BLaER1 treated with 17β-estradiol and CSF1 and Interleukin-3, amounts not matched to agents 10 nM and 100 nM (cell line): ENCODE measurements at regions not wholly inside any gene's neighbourhood (a gene's known extent, or its start where the extent isn't known, plus 50 kb on each side); places are given as distances from the start of the nearest gene placed in this dataset.
A peak's percentile ranks its signal among the peaks of the same experiment; 100 is the strongest.

Experiments
- H3K27ac ChIP-seq, 11 experiments: shearing (Covaris generic); formaldehyde crosslinking; 2 replicates each; pipeline ENCODE4 v1.8.1; 2022
- H3K27me3 ChIP-seq, 11 experiments: shearing (Covaris generic); formaldehyde crosslinking; 2 replicates each; pipeline ENCODE4 v1.8.1; 2022
- H3K36me3 ChIP-seq, 11 experiments: shearing (Covaris generic); formaldehyde crosslinking; 2 replicates each; pipeline ENCODE4 v1.8.1; 2022
- H3K4me1 ChIP-seq, 10 experiments: shearing (Covaris generic); formaldehyde crosslinking; 2 replicates each; pipeline ENCODE4 v1.8.1; 2022
- H3K4me2 ChIP-seq, 11 experiments: shearing (Covaris generic); formaldehyde crosslinking; 2 replicates each; pipeline ENCODE4 v1.8.1; 2022
- H3K4me3 ChIP-seq, 10 experiments: shearing (Covaris generic); formaldehyde crosslinking; 2 replicates each; pipeline ENCODE4 v1.8.1; 2022
- H3K9ac ChIP-seq, 11 experiments: shearing (Covaris generic); formaldehyde crosslinking; 2 replicates each; pipeline ENCODE4 v1.8.1; 2022
- H3K9me3 ChIP-seq, 11 experiments: shearing (Covaris generic); formaldehyde crosslinking; replicated peaks in 1 of 11; 2 replicates each; pipeline ENCODE4 v1.8.1; 2022
- H4K20me1 ChIP-seq, 11 experiments: shearing (Covaris generic); formaldehyde crosslinking; 2 replicates each; pipeline ENCODE4 v1.8.1; 2022
- Cebpa-rat ChIP-seq, 11 experiments: shearing (Covaris generic); IDR thresholded peaks; 2 replicates each; pipeline ENCODE4 v1.8.1; 2022

GRCh38 chr4:116478343-116478742, 607.0 kb downstream of the TRAM1L1 start:
- no peak overlapping the region for H3K27ac ChIP-seq
- no peaks in the 10 kb centered on the region for H3K4me1 ChIP-seq

GRCh38 chr4:116469582-116469981, 615.8 kb downstream of the TRAM1L1 start:
- H4K20me1 ChIP-seq: no peaks in the 10 kb centered on the region
- no peaks in the 10 kb centered on the region for H3K27me3 ChIP-seq
- H3K4me1 ChIP-seq: peaks cover 0 to 9% (median 0%) of the 10 kb centered on the region in 10 experiments; a peak in 1 of 20 replicates
- no peaks in the 10 kb centered on the region for H3K36me3 ChIP-seq
- no peak for TF ChIP-seq Cebpa-rat (IDR thresholded peaks at IDR 0.05)
- no peak overlapping the region for H3K4me2 ChIP-seq
- H3K9ac ChIP-seq: no peak overlapping the region
- no peak overlapping the region for H3K27ac ChIP-seq
- H3K9me3 ChIP-seq: no peaks in the 10 kb centered on the region
- H3K4me3 ChIP-seq: no peak overlapping the region

More at GRCh38 chr4:116478343-116478742, 607.0 kb downstream of the TRAM1L1 start:
- H3K9ac ChIP-seq: no peak overlapping the region
- no peak overlapping the region for H3K4me3 ChIP-seq
- no peak for TF ChIP-seq Cebpa-rat (IDR thresholded peaks at IDR 0.05)
- H4K20me1 ChIP-seq: no peaks in the 10 kb centered on the region
- H3K9me3 ChIP-seq: peaks cover 8 to 20% (median 16%) of the 10 kb centered on the region in 11 experiments; a peak in 21 of 22 replicates
- H3K4me2 ChIP-seq: no peak overlapping the region
- no peaks in the 10 kb centered on the region for H3K36me3 ChIP-seq
- H3K27me3 ChIP-seq: no peaks in the 10 kb centered on the region

GRCh38 chr4:116453127-116453526, 632.2 kb downstream of the TRAM1L1 start:
- Histone ChIP-seq H3K27ac (no peak overlapping the region), H3K27me3 (no peaks in the 10 kb centered on the region), H3K4me2 (no peak overlapping the region), H4K20me1 (no peaks in the 10 kb centered on the region), H3K9ac (no peak overlapping the region), H3K36me3 (no peaks in the 10 kb centered on the region), H3K4me3 (no peak overlapping the region), H3K9me3 (0 out of 22 replicates have a peak, but pooled peaks cover 0 to 3% (median 0%) of the 10 kb centered on the region in 11 experiments), H3K4me1 (no peaks in the 10 kb centered on the region)
- no peak for TF ChIP-seq Cebpa-rat (IDR thresholded peaks at IDR 0.05)

DNA sequence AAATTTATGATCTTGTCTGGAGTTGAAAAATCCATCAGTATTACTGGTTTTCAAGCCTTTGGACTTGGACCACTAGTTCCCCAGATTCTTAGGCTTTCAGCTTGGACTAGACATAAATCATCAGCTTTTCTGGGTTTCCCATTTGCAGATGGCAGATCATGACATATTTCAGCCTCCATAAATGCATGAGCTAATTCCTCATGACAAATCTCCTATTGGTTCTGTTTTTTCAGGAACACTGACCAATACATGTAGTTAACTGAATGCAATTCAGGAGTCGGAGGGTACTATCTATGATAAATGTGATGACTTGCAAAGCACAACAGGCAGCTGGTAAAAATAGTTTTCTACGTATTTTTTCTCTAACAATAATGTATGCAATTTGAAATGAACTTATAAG, 635.6 kb downstream of the TRAM1L1 start:
- Histone ChIP-seq H3K27me3 (no peaks in the 10 kb centered on the region), H4K20me1 (no peaks in the 10 kb centered on the region), H3K4me2 (no peak overlapping the region), H3K9me3 (0 out of 22 replicates have a peak, but pooled peaks cover 0 to 3% (median 0%) of the 10 kb centered on the region in 11 experiments), H3K9ac (no peak overlapping the region), H3K4me1 (no peaks in the 10 kb centered on the region), H3K27ac (no peak overlapping the region), H3K36me3 (no peaks in the 10 kb centered on the region), H3K4me3 (no peak overlapping the region)
- no peak for TF ChIP-seq Cebpa-rat (IDR thresholded peaks at IDR 0.05)

DNA sequence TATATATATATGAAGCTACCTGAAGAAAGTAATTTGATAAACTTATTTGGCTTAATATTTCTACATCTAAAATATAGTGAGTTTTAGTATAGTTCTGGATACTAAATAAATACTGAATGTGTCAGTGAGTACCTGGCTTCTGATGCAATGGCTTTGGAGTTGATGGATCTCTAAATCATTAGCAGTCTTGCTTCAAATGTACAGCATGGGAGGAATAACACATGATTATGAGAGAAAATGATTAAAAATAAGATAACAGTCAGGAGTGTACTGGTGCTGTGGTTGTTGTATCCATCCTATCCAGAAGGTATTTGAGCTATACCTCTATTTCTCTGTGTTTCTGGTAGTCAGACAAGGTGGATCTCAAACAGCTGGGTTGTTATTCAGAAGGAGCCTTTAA, 641.3 kb downstream of the TRAM1L1 start:
- Histone ChIP-seq H3K4me2 (no peak overlapping the region), H3K4me3 (no peak overlapping the region), H3K4me1 (no peaks in the 10 kb centered on the region), H3K36me3 (no peaks in the 10 kb centered on the region), H3K27ac (no peak overlapping the region), H3K9me3 (no peaks in the 10 kb centered on the region), H3K9ac (no peak overlapping the region), H4K20me1 (no peaks in the 10 kb centered on the region), H3K27me3 (no peaks in the 10 kb centered on the region)
- no peak for TF ChIP-seq Cebpa-rat (IDR thresholded peaks at IDR 0.05)

- H3K36me3 ChIP-seq: no peaks in the 10 kb centered on the region
- H4K20me1 ChIP-seq: no peaks in the 10 kb centered on the region
- H3K27me3 ChIP-seq: no peaks in the 10 kb centered on the region
- no peaks in the 10 kb centered on the region for H3K4me1 ChIP-seq
- H3K4me2 ChIP-seq: no peak overlapping the region
- no peak overlapping the region for H3K9ac ChIP-seq
- H3K4me3 ChIP-seq: no peak overlapping the region
- H3K9me3 ChIP-seq: no peaks in the 10 kb centered on the region
- no peak for TF ChIP-seq Cebpa-rat (IDR thresholded peaks at IDR 0.05)
- H3K27ac ChIP-seq: no peak overlapping the region
These were observed 646.2 kb downstream of the TRAM1L1 start for GRCh38 chr4:116438981-116439729.

- Histone ChIP-seq H3K4me3 (no peak overlapping the region), H3K4me1 (no peaks in the 10 kb centered on the region), H3K27me3 (no peaks in the 10 kb centered on the region), H3K36me3 (no peaks in the 10 kb centered on the region), H3K9ac (no peak overlapping the region), H4K20me1 (no peaks in the 10 kb centered on the region), H3K4me2 (no peak overlapping the region), H3K9me3 (no peaks in the 10 kb centered on the region), H3K27ac (no peak overlapping the region)
- TF ChIP-seq Cebpa-rat (IDR thresholded peaks at IDR 0.05): no peak
These were observed 647.0 kb downstream of the TRAM1L1 start for GRCh38 chr4:116438417-116438816.

DNA sequence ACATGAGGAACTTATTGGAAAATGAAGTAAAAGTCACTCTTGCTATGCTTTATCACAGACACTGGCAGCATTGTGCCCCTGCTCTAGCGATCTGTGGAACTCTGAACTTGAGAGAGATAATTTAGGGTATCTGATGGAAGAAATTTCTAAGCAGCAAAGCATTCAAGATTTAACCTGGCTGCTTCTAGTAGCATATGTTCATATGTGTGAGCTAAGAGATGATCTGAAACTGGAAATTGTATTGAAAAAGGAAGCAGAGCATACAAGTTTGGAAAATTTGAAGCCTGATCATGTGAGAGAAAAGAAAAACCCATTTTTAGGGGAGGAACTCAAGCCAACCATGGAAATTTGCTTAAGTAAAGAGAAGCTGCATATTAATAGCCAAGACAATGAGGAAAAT, 657.7 kb downstream of the TRAM1L1 start:
- Histone ChIP-seq H3K27me3 (no peaks in the 10 kb centered on the region), H3K27ac (no peak overlapping the region), H4K20me1 (no peaks in the 10 kb centered on the region), H3K9me3 (peaks cover 13 to 25% (median 19%) of the 10 kb centered on the region in 11 experiments), H3K9ac (no peak overlapping the region), H3K4me2 (no peak overlapping the region), H3K4me3 (no peak overlapping the region), H3K4me1 (no peaks in the 10 kb centered on the region), H3K36me3 (no peaks in the 10 kb centered on the region)
- TF ChIP-seq Cebpa-rat (IDR thresholded peaks at IDR 0.05): no peak

- Histone ChIP-seq H3K9ac (no peak overlapping the region), H3K36me3 (no peaks in the 10 kb centered on the region), H3K9me3 (peaks cover 0 to 4% (median 0%) of the 10 kb centered on the region in 11 experiments; a peak in 1 of 22 replicates), H3K27ac (no peak overlapping the region), H3K27me3 (no peaks in the 10 kb centered on the region), H3K4me2 (peak overlapping the region in 4 of 11 experiments; percentile 11 to 37 (median 29); a peak in 3 of 22 replicates), H4K20me1 (no peaks in the 10 kb centered on the region), H3K4me3 (no peak overlapping the region), H3K4me1 (peaks cover 0 to 11% (median 0%) of the 10 kb centered on the region in 10 experiments; a peak in 5 of 20 replicates)
- no peak for TF ChIP-seq Cebpa-rat (IDR thresholded peaks at IDR 0.05)
These were observed 672.2 kb downstream of the TRAM1L1 start for GRCh38 chr4:116413222-116413621.

DNA sequence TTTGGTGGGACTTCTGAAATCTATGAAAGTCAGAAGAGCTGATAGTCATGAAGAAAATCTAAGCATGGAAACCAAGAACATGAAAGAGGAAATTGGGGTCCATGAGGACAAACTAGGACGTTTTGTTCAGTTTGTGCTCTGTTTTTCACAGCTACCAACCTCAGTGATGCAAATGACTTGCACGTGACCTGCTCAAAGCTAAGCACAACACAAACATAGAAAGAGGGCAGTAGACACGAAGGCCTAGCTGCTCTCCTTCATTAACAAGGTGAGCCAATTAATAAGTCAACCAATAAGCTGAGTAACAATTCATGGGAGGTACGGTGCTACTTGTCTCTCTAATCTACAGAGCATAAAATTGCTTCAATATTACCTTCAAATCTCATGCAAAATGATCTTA, 684.1 kb downstream of the TRAM1L1 start:
- Histone ChIP-seq H3K4me3 (no peak overlapping the region), H3K4me2 (no peak overlapping the region), H4K20me1 (no peaks in the 10 kb centered on the region), H3K36me3 (no peaks in the 10 kb centered on the region), H3K4me1 (0 out of 20 replicates have a peak, but pooled peaks cover 0 to 4% (median 0%) of the 10 kb centered on the region in 10 experiments), H3K9me3 (no peaks in the 10 kb centered on the region), H3K27me3 (no peaks in the 10 kb centered on the region), H3K27ac (no peak overlapping the region), H3K9ac (no peak overlapping the region)
- TF ChIP-seq Cebpa-rat (IDR thresholded peaks at IDR 0.05): no peak
